Osteoblast (primary cell): ENCODE measurements at regions not wholly inside any gene's neighbourhood (a gene's known extent, or its start where the extent isn't known, plus 50 kb on each side); places are given as distances from the start of the nearest gene placed in this dataset.
A peak's percentile ranks its signal among the peaks of the same experiment; 100 is the strongest.
"Not testable (repeated sequence)": the region's sequence is repeated elsewhere in the genome, so short reads cannot be mapped to it uniquely, and the experiment has no call there.

Source experiments
- DNase-seq: peaks from one replicate; pipeline ENCODE4 v3.0.0; 2011; ENCODE audit warnings: low spot score, mixed read lengths; ENCODE audit not compliant: insufficient read length; ENCODE audit errors: missing footprints
- H2AFZ ChIP-seq: 2 replicates; pipeline ENCODE4 v1.6.0; 2011; ENCODE audit warnings: mild to moderate bottlenecking, low read length
- H3K27ac ChIP-seq: 2 replicates; pipeline ENCODE4 v1.5.1; 2011; ENCODE audit warnings: mild to moderate bottlenecking, low read depth, low read length, moderate library complexity
- H3K27me3 ChIP-seq: 2 replicates; pipeline ENCODE4 v1.6.0; 2012; ENCODE audit warnings: mild to moderate bottlenecking, control low read depth, inconsistent platforms, low read length, moderate library complexity; ENCODE audit not compliant: insufficient read depth
- H3K36me3 ChIP-seq: 2 replicates; pipeline ENCODE4 v1.5.1; 2011; ENCODE audit warnings: mild to moderate bottlenecking, low read length, control low read depth, moderate library complexity; ENCODE audit not compliant: insufficient read depth
- H3K4me1 ChIP-seq: 2 replicates; pipeline ENCODE4 v1.5.1; 2011; ENCODE audit warnings: mild to moderate bottlenecking, low read length, control low read depth, moderate library complexity; ENCODE audit not compliant: insufficient read depth
- H3K4me2 ChIP-seq: 2 replicates; pipeline ENCODE4 v1.6.0; 2011; ENCODE audit warnings: mild to moderate bottlenecking, low read length; ENCODE audit not compliant: insufficient read depth
- H3K4me3 ChIP-seq: fragments of 200-600 bp; sonication (generic); 3 replicates; pipeline ENCODE4 v1.5.1; 2012; ENCODE audit warnings: mild to moderate bottlenecking, low read length, inconsistent platforms; ENCODE audit not compliant: insufficient read depth
- H3K79me2 ChIP-seq: 2 replicates; pipeline ENCODE4 v1.6.0; 2012; ENCODE audit warnings: mild to moderate bottlenecking, low read length, control low read depth, inconsistent platforms; ENCODE audit not compliant: insufficient read depth
- H3K9me3 ChIP-seq: 2 replicates; pipeline ENCODE4 v1.5.1; 2011; ENCODE audit warnings: low read depth, low read length, control low read depth
- H4K20me1 ChIP-seq: 2 replicates; pipeline ENCODE4 v1.6.0; 2012; ENCODE audit warnings: mild to moderate bottlenecking, low read length, control low read depth; ENCODE audit not compliant: insufficient read depth

- not testable (repeated sequence) for H3K4me2 ChIP-seq
Observed at GRCh38 chr17:30711626-30712507, 112.6 kb downstream of the CRLF3 start.

DNA sequence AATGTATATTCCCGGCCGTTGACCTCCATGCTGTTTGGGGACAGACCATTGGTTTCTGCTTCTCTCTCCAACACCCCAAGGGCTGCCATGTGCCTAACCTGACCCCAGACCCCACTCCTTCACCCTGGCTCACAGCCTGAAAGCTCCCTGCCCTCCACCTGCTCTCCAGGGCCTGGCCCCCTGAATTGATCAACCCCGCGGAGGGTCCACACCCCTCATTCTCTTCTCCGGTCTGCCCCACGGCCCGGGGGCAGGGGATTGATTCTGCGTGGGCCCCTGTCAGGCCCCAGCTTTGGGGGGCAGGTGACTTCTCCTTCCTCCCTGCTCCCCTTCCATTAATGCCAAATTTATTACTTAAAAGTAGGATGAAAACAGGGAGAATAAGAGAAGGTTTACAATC, 113.3 kb downstream of the CRLF3 start:
- H2AFZ ChIP-seq, H3K27ac ChIP-seq, H3K27me3 ChIP-seq, H3K4me1 ChIP-seq, H3K36me3 ChIP-seq, DNase-seq, H3K4me2 ChIP-seq, H3K9me3 ChIP-seq, H3K4me3 ChIP-seq: not testable (repeated sequence)
- peaks cover 22% of the 10 kb centered on the region for H3K79me2 ChIP-seq
- peaks cover 14% of the 10 kb centered on the region for H4K20me1 ChIP-seq

More at GRCh38 chr17:30711626-30712507, 112.6 kb downstream of the CRLF3 start:
- not testable (repeated sequence) for H3K36me3 ChIP-seq, H2AFZ ChIP-seq, H3K4me1 ChIP-seq, H3K27ac ChIP-seq, H3K9me3 ChIP-seq, H3K27me3 ChIP-seq, H3K4me3 ChIP-seq
- DNase-seq = peak; percentile 62
- Histone ChIP-seq H4K20me1 (peaks cover 19% of the 10 kb centered on the region), H3K79me2 (peaks cover 24% of the 10 kb centered on the region)

GRCh38 chr17:30710276-30711088, 114.0 kb downstream of the CRLF3 start:
- Histone ChIP-seq H3K4me2 (peak overlapping the region; percentile 72), H3K4me3 (peak overlapping the region; percentile 78), H4K20me1 (peaks cover 14% of the 10 kb centered on the region), H3K27me3 (peaks cover 16% of the 10 kb centered on the region), H3K79me2 (peaks cover 22% of the 10 kb centered on the region)
- not testable (repeated sequence) for H3K4me1 ChIP-seq, H3K27ac ChIP-seq, H3K9me3 ChIP-seq, H2AFZ ChIP-seq, DNase-seq, H3K36me3 ChIP-seq

- Histone ChIP-seq H3K27me3 (peaks cover 19% of the 10 kb centered on the region), H3K4me3 (peak overlapping the region; percentile 78), H4K20me1 (peaks cover 10% of the 10 kb centered on the region), H3K4me2 (peak overlapping the region; percentile 72), H3K79me2 (peaks cover 19% of the 10 kb centered on the region)
- not testable (repeated sequence) for H3K9me3 ChIP-seq, H3K36me3 ChIP-seq, H3K27ac ChIP-seq, H2AFZ ChIP-seq, H3K4me1 ChIP-seq
- DNase-seq = peak; percentile 58
Observed at GRCh38 chr17:30709561-30710275, 114.8 kb downstream of the CRLF3 start.

- H3K4me1 ChIP-seq, H3K9me3 ChIP-seq, H3K27ac ChIP-seq, H3K36me3 ChIP-seq, H2AFZ ChIP-seq, H3K4me2 ChIP-seq: not testable (repeated sequence)
- Histone ChIP-seq H3K27me3 (peaks cover 19% of the 10 kb centered on the region), H4K20me1 (peaks cover 10% of the 10 kb centered on the region), H3K4me3 (peak overlapping the region; percentile 78), H3K79me2 (peaks cover 19% of the 10 kb centered on the region)
- DNase-seq = peak; percentile 87
Observed at GRCh38 chr17:30709096-30709495, 115.4 kb downstream of the CRLF3 start.

- H2AFZ ChIP-seq = peak overlapping the region; percentile 98
- H3K27me3 ChIP-seq = peaks cover 19% of the 10 kb centered on the region
- not testable (repeated sequence) for H3K9me3 ChIP-seq, H3K4me1 ChIP-seq, H4K20me1 ChIP-seq, H3K36me3 ChIP-seq
- H3K4me3 ChIP-seq = peak overlapping the region; percentile 78
- peak; percentile 97 for DNase-seq
- peak overlapping the region; percentile 41 for H3K27ac ChIP-seq
- H3K4me2 ChIP-seq = peak overlapping the region; percentile 91
- peaks cover 16% of the 10 kb centered on the region for H3K79me2 ChIP-seq
Observed at GRCh38 chr17:30708241-30709078, 116.0 kb downstream of the CRLF3 start.

DNA sequence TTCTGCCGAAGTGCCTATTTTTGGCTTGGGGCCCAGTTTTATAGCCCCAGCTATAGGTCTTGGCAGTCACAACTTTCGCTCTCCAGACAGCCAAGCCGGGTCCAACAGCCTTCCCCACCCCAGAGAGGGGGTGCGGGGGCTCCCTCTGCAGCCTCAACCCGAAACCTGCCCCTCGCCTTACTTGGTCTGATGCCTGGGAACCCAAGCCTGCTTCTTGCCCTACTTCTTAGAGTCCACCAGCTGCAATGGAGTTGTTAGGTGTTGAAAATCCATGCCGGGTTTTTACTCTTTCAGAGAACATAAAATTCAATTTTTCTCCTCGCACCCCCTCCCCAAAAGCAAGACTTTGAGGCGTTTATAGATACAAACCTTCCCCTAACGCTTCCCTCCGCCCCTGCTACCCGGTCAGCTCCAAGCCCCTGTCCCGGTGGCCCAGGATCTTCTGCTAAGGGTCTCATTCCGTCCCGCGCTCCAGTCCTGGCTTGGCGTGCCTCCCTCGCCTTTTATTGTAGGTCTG, 116.7 kb downstream of the CRLF3 start:
- H3K4me3 ChIP-seq = peak overlapping the region; percentile 78
- not testable (repeated sequence) for H3K27ac ChIP-seq, H3K9me3 ChIP-seq

More for the DNA sequence above, 116.7 kb downstream of the CRLF3 start:
- peaks cover 15% of the 10 kb centered on the region for H3K79me2 ChIP-seq
- H3K4me1 ChIP-seq, H3K36me3 ChIP-seq, H4K20me1 ChIP-seq: not testable (repeated sequence)
- peak; percentile 17 for DNase-seq
- H2AFZ ChIP-seq = peak overlapping the region; percentile 98
- H3K4me2 ChIP-seq = peak overlapping the region; percentile 91
- peaks cover 19% of the 10 kb centered on the region for H3K27me3 ChIP-seq
